ENCODE measurements at regions not wholly inside any gene's neighbourhood (a gene's known extent, or its start where the extent isn't known, plus 50 kb on each side); places are given as distances from the start of the nearest gene placed in this dataset.

GRCh38 chr11:70756341-70756740, 358.0 kb downstream of the CTTN start:
- no peak for TF ChIP-seq EZH2phosphoT487 (IDR thresholded peaks at IDR 0.05; ENCODE audit: unreplicated experiment)
- no peak for TF ChIP-seq CTCF (conservative IDR thresholded peaks at IDR 0.05; ENCODE audit: low read depth in 2 of 2)
- TF ChIP-seq JUNB (IDR thresholded peaks at IDR 0.05; ENCODE audit: unreplicated experiment) = no peak
- TF ChIP-seq EZH2 (IDR thresholded peaks at IDR 0.05; ENCODE audit: low read depth, unreplicated experiment) = no peak

Data from GM23338 (cell line).